ENCODE measurements at regions not wholly inside any gene's neighbourhood (a gene's known extent, or its start where the extent isn't known, plus 50 kb on each side); places are given as distances from the start of the nearest gene placed in this dataset.
"Not testable (repeated sequence)": the region's sequence is repeated elsewhere in the genome, so short reads cannot be mapped to it uniquely, and the experiment has no call there.

DNA sequence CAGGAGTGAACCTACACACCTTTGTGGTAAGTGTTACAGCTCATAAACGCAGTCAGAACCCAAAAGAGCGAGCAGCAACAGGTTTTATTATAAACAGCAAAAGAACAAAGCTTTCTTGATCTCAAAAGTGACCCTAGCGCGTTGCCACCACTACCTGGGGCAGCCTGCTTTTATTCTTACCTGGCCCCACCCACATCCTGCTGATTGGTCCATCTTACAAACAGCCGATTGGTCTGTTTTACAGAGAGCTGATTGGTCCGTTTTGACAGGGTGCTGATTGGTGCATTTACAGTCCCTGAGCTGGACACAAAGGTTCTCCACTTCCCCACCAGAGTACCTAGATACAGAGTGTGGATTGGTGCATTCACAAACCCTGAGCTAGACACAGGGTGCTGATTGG is 143.1 kb downstream of the ARRDC4 start:
- Histone ChIP-seq H3K4me3 (ENCODE audit: low read depth, low read length) (no peak overlapping the region), H3K27me3 (ENCODE audit: control insufficient read depth, insufficient read depth, low read length) (no peaks in the 10 kb centered on the region), H3K36me3 (ENCODE audit: control insufficient read depth, insufficient read depth, low read length) (no peaks in the 10 kb centered on the region), H3K4me1 (no peaks in the 10 kb centered on the region), H2AFZ (no peak overlapping the region), H3K9ac (no peak overlapping the region), H3K27ac (no peak overlapping the region), H3K9me3 (ENCODE audit: control insufficient read depth, low read length) (no peaks in the 10 kb centered on the region), H3K79me2 (no peaks in the 10 kb centered on the region), H3K4me2 (ENCODE audit: low read length) (no peak overlapping the region)
- TF ChIP-seq, protein P1, sequence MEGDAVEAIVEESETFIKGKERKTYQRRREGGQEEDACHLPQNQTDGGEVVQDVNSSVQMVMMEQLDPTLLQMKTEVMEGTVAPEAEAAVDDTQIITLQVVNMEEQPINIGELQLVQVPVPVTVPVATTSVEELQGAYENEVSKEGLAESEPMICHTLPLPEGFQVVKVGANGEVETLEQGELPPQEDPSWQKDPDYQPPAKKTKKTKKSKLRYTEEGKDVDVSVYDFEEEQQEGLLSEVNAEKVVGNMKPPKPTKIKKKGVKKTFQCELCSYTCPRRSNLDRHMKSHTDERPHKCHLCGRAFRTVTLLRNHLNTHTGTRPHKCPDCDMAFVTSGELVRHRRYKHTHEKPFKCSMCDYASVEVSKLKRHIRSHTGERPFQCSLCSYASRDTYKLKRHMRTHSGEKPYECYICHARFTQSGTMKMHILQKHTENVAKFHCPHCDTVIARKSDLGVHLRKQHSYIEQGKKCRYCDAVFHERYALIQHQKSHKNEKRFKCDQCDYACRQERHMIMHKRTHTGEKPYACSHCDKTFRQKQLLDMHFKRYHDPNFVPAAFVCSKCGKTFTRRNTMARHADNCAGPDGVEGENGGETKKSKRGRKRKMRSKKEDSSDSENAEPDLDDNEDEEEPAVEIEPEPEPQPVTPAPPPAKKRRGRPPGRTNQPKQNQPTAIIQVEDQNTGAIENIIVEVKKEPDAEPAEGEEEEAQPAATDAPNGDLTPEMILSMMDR (IDR thresholded peaks at IDR 0.05), result no peak

GRCh38 chr15:98104386-98105151 is 144.1 kb downstream of the ARRDC4 start:
- not testable (repeated sequence) for H2AFZ ChIP-seq; H3K4me1 ChIP-seq; H3K27ac ChIP-seq; H3K36me3 ChIP-seq (ENCODE audit: control insufficient read depth, insufficient read depth, low read length); H3K27me3 ChIP-seq (ENCODE audit: control insufficient read depth, insufficient read depth, low read length); H3K9ac ChIP-seq; H3K4me2 ChIP-seq (ENCODE audit: low read length); H3K9me3 ChIP-seq (ENCODE audit: control insufficient read depth, low read length); H3K4me3 ChIP-seq (ENCODE audit: low read depth, low read length); H3K79me2 ChIP-seq

DNA sequence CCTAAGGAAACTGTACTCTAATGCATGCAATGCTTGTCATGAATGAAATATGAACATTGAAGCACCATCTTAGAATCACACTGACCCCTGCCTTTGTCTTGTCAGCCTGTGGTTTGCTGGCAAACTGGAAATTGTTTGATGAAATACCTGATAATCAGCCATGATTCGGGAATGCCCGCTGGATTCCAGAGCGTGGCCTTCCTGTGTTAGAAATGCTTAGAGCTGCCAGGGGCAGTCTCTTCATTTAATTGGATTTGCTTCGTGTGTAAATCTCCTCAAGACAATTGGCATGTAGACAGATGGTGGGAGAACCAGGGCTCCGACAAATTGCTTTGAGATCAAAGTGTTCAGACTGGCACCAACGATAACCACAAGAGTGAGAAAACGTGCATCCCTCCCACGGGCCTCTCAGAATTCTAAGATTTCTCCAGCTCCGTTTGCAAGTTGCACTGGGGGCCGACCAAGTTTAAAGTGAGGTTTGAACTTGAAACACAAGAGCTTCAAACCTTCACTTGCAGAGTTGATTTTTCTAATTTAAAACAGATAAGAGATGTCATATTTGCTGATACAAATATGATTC is 146.2 kb downstream of the ARRDC4 start:
- not testable (repeated sequence) for H3K4me3 ChIP-seq (ENCODE audit: low read depth, low read length); H3K36me3 ChIP-seq (ENCODE audit: control insufficient read depth, insufficient read depth, low read length); H3K4me1 ChIP-seq; H3K27ac ChIP-seq; H3K9me3 ChIP-seq (ENCODE audit: control insufficient read depth, low read length); H3K9ac ChIP-seq; H3K4me2 ChIP-seq (ENCODE audit: low read length); H2AFZ ChIP-seq; H3K27me3 ChIP-seq (ENCODE audit: control insufficient read depth, insufficient read depth, low read length); H3K79me2 ChIP-seq

DNA sequence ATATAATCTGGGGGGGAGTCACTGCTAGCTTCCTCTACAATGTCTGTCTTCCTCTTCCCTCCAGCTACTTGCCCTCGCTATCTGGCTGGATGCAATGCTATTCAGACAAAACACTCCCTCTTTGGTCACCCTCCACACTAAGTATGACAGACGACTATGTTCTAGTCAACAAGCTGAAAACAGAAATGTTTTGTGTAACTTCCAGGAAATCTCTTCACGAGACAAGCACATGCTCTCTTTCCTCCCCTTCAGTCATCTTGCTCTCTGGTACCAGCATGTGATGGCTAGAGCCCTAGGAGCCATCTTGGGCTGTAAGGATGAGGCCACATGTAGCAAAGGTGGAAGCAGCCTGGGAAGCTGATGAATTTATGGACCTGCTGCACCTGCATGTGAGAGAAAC is 151.3 kb downstream of the ARRDC4 start:
- Histone ChIP-seq H2AFZ (no peak overlapping the region), H3K4me2 (ENCODE audit: low read length) (no peak overlapping the region), H3K27ac (no peak overlapping the region), H3K36me3 (ENCODE audit: control insufficient read depth, insufficient read depth, low read length) (no peaks in the 10 kb centered on the region), H3K4me3 (ENCODE audit: low read depth, low read length) (no peak overlapping the region), H3K27me3 (ENCODE audit: control insufficient read depth, insufficient read depth, low read length) (no peaks in the 10 kb centered on the region), H3K9ac (no peak overlapping the region), H3K79me2 (no peaks in the 10 kb centered on the region), H3K9me3 (ENCODE audit: control insufficient read depth, low read length) (no peaks in the 10 kb centered on the region), H3K4me1 (no peaks in the 10 kb centered on the region)
- TF ChIP-seq, protein P1 (IDR thresholded peaks at IDR 0.05), result no peak

DNA sequence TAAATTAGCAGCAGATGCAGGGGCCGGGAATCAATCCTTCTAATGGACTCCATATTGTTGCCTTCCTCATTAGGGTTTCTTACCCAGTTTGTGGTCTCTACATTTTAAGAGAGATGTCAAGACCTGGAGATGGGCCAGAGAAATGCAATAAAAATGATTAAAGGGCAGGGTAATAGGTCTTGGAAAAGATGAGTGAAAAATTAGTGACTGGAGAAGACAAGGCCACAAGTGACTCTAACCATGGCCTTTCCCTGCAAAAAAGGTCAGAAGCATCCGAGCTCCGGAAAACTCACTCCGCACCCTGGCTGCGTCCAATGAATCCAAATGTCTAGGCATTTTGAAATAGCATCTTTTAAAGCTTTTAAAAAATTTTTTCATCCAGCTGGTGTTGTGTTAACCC is 152.8 kb downstream of the ARRDC4 start:
- no peaks in the 10 kb centered on the region for H3K79me2 ChIP-seq
- H3K4me3 ChIP-seq (ENCODE audit: low read depth, low read length), result no peak overlapping the region
- no peaks in the 10 kb centered on the region for H3K36me3 ChIP-seq (ENCODE audit: control insufficient read depth, insufficient read depth, low read length)
- TF ChIP-seq, protein P1 (IDR thresholded peaks at IDR 0.05), result no peak
- H2AFZ ChIP-seq, result no peak overlapping the region
- no peak overlapping the region for H3K9ac ChIP-seq
- H3K4me2 ChIP-seq (ENCODE audit: low read length), result no peak overlapping the region
- H3K4me1 ChIP-seq, result no peaks in the 10 kb centered on the region
- no peak overlapping the region for H3K27ac ChIP-seq
- H3K9me3 ChIP-seq (ENCODE audit: control insufficient read depth, low read length), result no peaks in the 10 kb centered on the region
- H3K27me3 ChIP-seq (ENCODE audit: control insufficient read depth, insufficient read depth, low read length), result no peaks in the 10 kb centered on the region

Measured in parathyroid adenoma (tissue), 2 donors.